Liver (tissue), 8 donors: ENCODE measurements at regions not wholly inside any gene's neighbourhood (a gene's known extent, or its start where the extent isn't known, plus 50 kb on each side); places are given as distances from the start of the nearest gene placed in this dataset.

Experiments
- DNase-seq: peaks from one replicate; pipeline ENCODE4 v3.0.0-alpha.2; 2017; ENCODE audit warnings: low spot score
- H3K27ac ChIP-seq, 2 donors: one replicate each; pipeline ENCODE4 v1.7.0; 2013; ENCODE audit warnings: inconsistent platforms in 2 of 2, low read length in 2 of 2, control low read depth in 1 of 2, low read depth in 1 of 2, mild to moderate bottlenecking in 1 of 2
- H3K27me3 ChIP-seq, 4 donors: one replicate each; pipeline versions ENCODE4 v1.6.1 to v1.7.0; 2013; ENCODE audit warnings: low read length in 3 of 4, inconsistent platforms in 1 of 4, mild to moderate bottlenecking in 1 of 4, moderate library complexity in 1 of 4; ENCODE audit not compliant: control insufficient read depth in 4 of 4, insufficient read depth in 4 of 4
- H3K36me3 ChIP-seq, 4 donors: one replicate each; pipeline versions ENCODE4 v1.6.1 to v1.7.0; 2013; ENCODE audit warnings: low read length in 3 of 4, mild to moderate bottlenecking in 3 of 4, low read depth in 1 of 4, moderate library complexity in 1 of 4; ENCODE audit not compliant: control insufficient read depth in 4 of 4, insufficient read depth in 3 of 4
- H3K4me1 ChIP-seq, 4 donors: one replicate each; pipeline versions ENCODE4 v1.6.1 to v1.7.0; 2013; ENCODE audit warnings: low read length in 3 of 4, mild to moderate bottlenecking in 3 of 4, moderate library complexity in 1 of 4; ENCODE audit not compliant: control insufficient read depth in 4 of 4, insufficient read depth in 4 of 4
- H3K4me3 ChIP-seq, 3 donors: one replicate each; pipeline versions ENCODE4 v1.6.1 to v1.7.0; 2013; ENCODE audit warnings: low read length in 3 of 3, control low read depth in 1 of 3, low read depth in 1 of 3, mild to moderate bottlenecking in 1 of 3
- H3K9ac ChIP-seq, 2 donors: one replicate each; pipeline ENCODE4 v1.7.0; 2013; ENCODE audit warnings: low read length in 2 of 2, mild to moderate bottlenecking in 2 of 2, moderate library complexity in 2 of 2, control low read depth in 1 of 2, low read depth in 1 of 2
- H3K9me3 ChIP-seq, 4 donors: one replicate each; pipeline versions ENCODE4 v1.6.1 to v1.7.0; 2013; ENCODE audit warnings: low read length in 3 of 4; ENCODE audit not compliant: control insufficient read depth in 4 of 4
- FOXA1 ChIP-seq: IDR thresholded peaks from 2 replicates; pipeline ENCODE4 v1.6.1; 2016; ENCODE audit warnings: antibody characterized with exemption
- FOXA2 ChIP-seq: IDR thresholded peaks from 2 replicates; pipeline ENCODE4 v1.6.1; 2016; ENCODE audit warnings: antibody characterized with exemption
- GABPA ChIP-seq, 2 donors: IDR thresholded peaks in 1 of 2; conservative IDR thresholded peaks in 1 of 2; 2 replicates each; pipeline ENCODE4 v1.6.1; 2016; ENCODE audit warnings: antibody characterized with exemption in 2 of 2, mild to moderate bottlenecking in 1 of 2, moderate library complexity in 1 of 2
- HNF4G ChIP-seq: IDR thresholded peaks from 2 replicates; pipeline ENCODE4 v1.6.1; 2016; ENCODE audit warnings: antibody characterized with exemption
- JUND ChIP-seq, 2 donors: IDR thresholded peaks; 2 replicates each; pipeline ENCODE4 v1.6.1; 2016; ENCODE audit warnings: antibody characterized with exemption in 2 of 2
- RAD21 ChIP-seq, 2 donors: IDR thresholded peaks; 2 replicates each; pipeline ENCODE4 v1.6.1; 2016; ENCODE audit warnings: antibody characterized with exemption in 2 of 2, mild to moderate bottlenecking in 2 of 2
- RXRA ChIP-seq, 2 donors: IDR thresholded peaks; 2 replicates each; pipeline ENCODE4 v1.6.1; 2017 to 2018; ENCODE audit warnings: antibody characterized with exemption in 2 of 2, mild to moderate bottlenecking in 1 of 2
- TAF1 ChIP-seq: conservative IDR thresholded peaks from 2 replicates; pipeline ENCODE4 v1.6.1; 2016; ENCODE audit warnings: antibody characterized with exemption, mild to moderate bottlenecking
- WGBS: extraction: QIAGEN DNeasy Blood & Tissue Kit; methylation state at CpG from one replicate; pipeline ENCODE4 v1.1.7; 2013; 5-methylcytosine and 5-hydroxymethylcytosine counted together
- TF ChIP-seq, protein P1 (sequence below): IDR thresholded peaks from 2 replicates; pipeline ENCODE4 v1.6.1; 2016; ENCODE audit warnings: antibody characterized with exemption, mild to moderate bottlenecking
- TF ChIP-seq, protein P2 (sequence below): fragments of 150-350 bp; IDR thresholded peaks from 2 replicates; pipeline ENCODE4 v1.5.1; 2017; ENCODE audit warnings: improper control_type of control experiment, low read depth, low read length; ENCODE audit not compliant: missing input control
- TF ChIP-seq, protein P3 (sequence below): IDR thresholded peaks from 2 replicates; pipeline ENCODE4 v1.6.1; 2016; ENCODE audit warnings: antibody characterized with exemption
- TF ChIP-seq, protein P4 (sequence below): IDR thresholded peaks from 2 replicates; pipeline ENCODE4 v1.6.1; 2016; ENCODE audit warnings: antibody characterized with exemption
- donor health status: healthy.
- donor health status: healthy.
- donor health status: healthy.
- donor health status: healthy.
- donor health status: healthy.

DNA sequence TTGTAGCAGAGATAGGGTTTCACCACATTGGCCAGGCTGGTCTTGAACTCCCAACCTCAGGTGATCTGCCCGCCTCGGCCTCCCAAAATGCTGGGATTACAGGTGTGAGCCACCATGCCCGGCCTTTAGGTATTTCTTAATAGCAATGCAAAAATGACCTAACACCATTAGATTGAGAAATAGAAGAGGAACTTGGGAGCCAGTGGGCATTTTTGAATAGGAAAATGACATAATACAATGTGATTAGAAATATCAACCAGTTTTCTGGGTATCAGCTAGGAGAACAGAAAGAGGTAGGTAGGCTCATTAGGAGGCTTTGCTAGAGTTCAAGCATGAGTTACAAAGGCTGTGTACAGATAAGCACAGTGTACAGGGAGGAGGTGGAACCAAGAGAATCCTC, 101.8 kb upstream of the TBC1D5 start:
- DNase-seq, result no peak
- TF ChIP-seq, protein P1, sequence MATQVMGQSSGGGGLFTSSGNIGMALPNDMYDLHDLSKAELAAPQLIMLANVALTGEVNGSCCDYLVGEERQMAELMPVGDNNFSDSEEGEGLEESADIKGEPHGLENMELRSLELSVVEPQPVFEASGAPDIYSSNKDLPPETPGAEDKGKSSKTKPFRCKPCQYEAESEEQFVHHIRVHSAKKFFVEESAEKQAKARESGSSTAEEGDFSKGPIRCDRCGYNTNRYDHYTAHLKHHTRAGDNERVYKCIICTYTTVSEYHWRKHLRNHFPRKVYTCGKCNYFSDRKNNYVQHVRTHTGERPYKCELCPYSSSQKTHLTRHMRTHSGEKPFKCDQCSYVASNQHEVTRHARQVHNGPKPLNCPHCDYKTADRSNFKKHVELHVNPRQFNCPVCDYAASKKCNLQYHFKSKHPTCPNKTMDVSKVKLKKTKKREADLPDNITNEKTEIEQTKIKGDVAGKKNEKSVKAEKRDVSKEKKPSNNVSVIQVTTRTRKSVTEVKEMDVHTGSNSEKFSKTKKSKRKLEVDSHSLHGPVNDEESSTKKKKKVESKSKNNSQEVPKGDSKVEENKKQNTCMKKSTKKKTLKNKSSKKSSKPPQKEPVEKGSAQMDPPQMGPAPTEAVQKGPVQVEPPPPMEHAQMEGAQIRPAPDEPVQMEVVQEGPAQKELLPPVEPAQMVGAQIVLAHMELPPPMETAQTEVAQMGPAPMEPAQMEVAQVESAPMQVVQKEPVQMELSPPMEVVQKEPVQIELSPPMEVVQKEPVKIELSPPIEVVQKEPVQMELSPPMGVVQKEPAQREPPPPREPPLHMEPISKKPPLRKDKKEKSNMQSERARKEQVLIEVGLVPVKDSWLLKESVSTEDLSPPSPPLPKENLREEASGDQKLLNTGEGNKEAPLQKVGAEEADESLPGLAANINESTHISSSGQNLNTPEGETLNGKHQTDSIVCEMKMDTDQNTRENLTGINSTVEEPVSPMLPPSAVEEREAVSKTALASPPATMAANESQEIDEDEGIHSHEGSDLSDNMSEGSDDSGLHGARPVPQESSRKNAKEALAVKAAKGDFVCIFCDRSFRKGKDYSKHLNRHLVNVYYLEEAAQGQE, result no peak
- Histone ChIP-seq H3K4me1 (peaks cover 0 to 3% (median 0%) of the 10 kb centered on the region in 4 donors), H3K36me3 (no peaks in the 10 kb centered on the region), H3K9ac (no peak overlapping the region), H3K4me3 (no peak overlapping the region), H3K27me3 (no peaks in the 10 kb centered on the region), H3K27ac (no peak overlapping the region), H3K9me3 (no peaks in the 10 kb centered on the region)
- WGBS, result 93% methylated on average over 3 of the region's 3 CpGs

DNA sequence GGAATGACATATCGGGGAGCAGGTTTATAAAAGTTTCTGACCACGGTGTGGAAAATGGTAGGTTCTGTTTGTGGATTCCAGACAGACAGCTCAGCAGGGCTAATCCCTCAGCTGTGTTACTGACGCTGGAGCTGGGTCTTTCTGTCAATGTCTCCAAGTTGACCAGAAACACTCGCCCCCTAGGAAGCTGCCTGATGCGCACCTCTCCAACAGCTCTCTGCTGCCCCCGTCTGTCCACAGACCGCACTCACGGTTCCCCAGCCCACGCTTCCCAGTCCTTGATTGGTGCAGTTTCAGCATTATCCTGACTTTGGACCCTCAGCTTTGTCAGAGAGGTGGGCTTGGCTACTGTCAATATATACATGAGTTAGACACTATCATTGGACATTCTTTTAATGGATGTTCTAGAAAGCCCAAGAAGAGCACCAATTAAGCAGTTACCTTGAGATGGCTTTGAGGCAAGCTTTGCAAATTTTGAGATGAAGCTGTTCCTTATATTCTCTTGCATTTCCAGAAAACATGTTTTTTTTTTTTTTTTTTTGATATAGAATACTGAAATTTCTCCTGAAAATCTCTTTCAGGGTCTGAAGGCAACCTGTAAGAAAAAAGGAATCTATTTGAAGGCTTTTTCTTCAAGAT, 98.9 kb upstream of the TBC1D5 start:
- no peak overlapping the region for H3K4me3 ChIP-seq
- peak; percentile 86 for DNase-seq
- TF ChIP-seq, protein P2, sequence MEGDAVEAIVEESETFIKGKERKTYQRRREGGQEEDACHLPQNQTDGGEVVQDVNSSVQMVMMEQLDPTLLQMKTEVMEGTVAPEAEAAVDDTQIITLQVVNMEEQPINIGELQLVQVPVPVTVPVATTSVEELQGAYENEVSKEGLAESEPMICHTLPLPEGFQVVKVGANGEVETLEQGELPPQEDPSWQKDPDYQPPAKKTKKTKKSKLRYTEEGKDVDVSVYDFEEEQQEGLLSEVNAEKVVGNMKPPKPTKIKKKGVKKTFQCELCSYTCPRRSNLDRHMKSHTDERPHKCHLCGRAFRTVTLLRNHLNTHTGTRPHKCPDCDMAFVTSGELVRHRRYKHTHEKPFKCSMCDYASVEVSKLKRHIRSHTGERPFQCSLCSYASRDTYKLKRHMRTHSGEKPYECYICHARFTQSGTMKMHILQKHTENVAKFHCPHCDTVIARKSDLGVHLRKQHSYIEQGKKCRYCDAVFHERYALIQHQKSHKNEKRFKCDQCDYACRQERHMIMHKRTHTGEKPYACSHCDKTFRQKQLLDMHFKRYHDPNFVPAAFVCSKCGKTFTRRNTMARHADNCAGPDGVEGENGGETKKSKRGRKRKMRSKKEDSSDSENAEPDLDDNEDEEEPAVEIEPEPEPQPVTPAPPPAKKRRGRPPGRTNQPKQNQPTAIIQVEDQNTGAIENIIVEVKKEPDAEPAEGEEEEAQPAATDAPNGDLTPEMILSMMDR, result peak; percentile 92
- TF ChIP-seq RAD21 (IDR thresholded peaks at IDR 0.05) (peak; percentile 94 to 97), GABPA (IDR thresholded peaks at IDR 0.05 in 1 of 2, conservative IDR thresholded peaks at IDR 0.05 in 1 of 2) (no peak)
- H3K36me3 ChIP-seq, result no peaks in the 10 kb centered on the region
- peaks cover 0 to 3% (median 0%) of the 10 kb centered on the region in 4 donors for H3K4me1 ChIP-seq
- H3K27ac ChIP-seq, result no peak overlapping the region
- WGBS, result 12% methylated on average over 9 of the region's 9 CpGs
- no peak overlapping the region for H3K9ac ChIP-seq
- no peaks in the 10 kb centered on the region for H3K9me3 ChIP-seq
- H3K27me3 ChIP-seq, result no peaks in the 10 kb centered on the region

DNA sequence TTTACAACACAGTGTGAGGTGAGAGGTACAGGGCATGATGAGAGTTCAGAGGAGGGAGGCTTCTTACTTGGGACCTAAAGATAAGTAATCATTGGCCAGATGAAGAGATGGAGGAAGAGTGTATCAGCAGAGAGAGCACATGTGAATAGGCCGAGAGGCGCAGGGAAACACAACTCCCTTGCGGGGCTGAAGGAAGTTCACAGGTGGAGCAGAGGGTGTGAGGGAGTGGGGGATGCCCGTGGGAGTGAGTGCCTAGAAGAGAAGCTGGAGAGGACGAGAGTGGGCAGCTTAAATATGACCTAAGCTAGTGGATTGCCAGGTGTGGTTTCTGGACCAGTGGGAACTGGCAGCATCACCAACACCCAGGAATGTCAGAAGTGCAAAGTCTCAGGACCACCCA, 98.2 kb upstream of the TBC1D5 start:
- H3K27ac ChIP-seq, result no peak overlapping the region
- no peaks in the 10 kb centered on the region for H3K9me3 ChIP-seq
- no peak for DNase-seq
- no peaks in the 10 kb centered on the region for H3K27me3 ChIP-seq
- no peak overlapping the region for H3K4me3 ChIP-seq
- peaks cover 0 to 3% (median 0%) of the 10 kb centered on the region in 4 donors for H3K4me1 ChIP-seq
- 79% methylated on average over 5 of the region's 5 CpGs for WGBS
- H3K36me3 ChIP-seq, result no peaks in the 10 kb centered on the region
- TF ChIP-seq, protein P1, result no peak
- TF ChIP-seq FOXA1, result no peak
- TF ChIP-seq, protein P3, sequence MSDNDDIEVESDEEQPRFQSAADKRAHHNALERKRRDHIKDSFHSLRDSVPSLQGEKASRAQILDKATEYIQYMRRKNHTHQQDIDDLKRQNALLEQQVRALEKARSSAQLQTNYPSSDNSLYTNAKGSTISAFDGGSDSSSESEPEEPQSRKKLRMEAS, result no peak
- no peak for TF ChIP-seq RAD21 (IDR thresholded peaks at IDR 0.05)
- no peak for TF ChIP-seq FOXA2
- TF ChIP-seq TAF1, result no peak
- no peak for TF ChIP-seq JUND (IDR thresholded peaks at IDR 0.05)
- TF ChIP-seq RXRA (IDR thresholded peaks at IDR 0.05), result no peak
- TF ChIP-seq HNF4G, result no peak
- TF ChIP-seq, protein P4, sequence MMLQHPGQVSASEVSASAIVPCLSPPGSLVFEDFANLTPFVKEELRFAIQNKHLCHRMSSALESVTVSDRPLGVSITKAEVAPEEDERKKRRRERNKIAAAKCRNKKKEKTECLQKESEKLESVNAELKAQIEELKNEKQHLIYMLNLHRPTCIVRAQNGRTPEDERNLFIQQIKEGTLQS, result no peak
- no peak overlapping the region for H3K9ac ChIP-seq
